HG03045 (cell line): ENCODE measurements at regions not wholly inside any gene's neighbourhood (a gene's known extent, or its start where the extent isn't known, plus 50 kb on each side); places are given as distances from the start of the nearest gene placed in this dataset.

Experiments
- ATAC-seq: cut with Tn5 transposase; IDR thresholded peaks from one replicate; pipeline ENCODE4 v1.9.1; 2021; ENCODE audit warnings: mild to moderate bottlenecking, moderate library complexity; ENCODE audit not compliant: unreplicated experiment

DNA sequence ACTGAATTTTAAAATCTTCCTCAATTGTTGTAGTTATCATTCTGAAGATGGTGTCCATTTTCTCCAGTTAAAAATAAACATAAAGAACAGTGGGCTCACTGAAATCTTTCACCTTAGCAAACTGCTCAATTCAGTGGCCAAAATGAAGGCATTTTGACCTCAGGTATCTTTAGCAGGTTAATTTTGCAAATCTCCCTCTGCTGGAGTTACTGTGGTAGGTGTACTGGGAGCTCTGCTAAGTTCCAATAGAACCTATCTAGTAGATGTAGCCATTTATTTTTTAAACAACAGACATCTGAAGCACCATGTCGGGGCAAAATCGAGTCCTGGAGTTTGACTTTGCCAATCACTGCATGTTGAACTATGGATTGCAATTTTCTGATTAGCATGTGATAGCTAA lies 177.1 kb downstream of the IRS1 start:
- ATAC-seq = no peak

GRCh38 chr2:226620176-226620575 lies 179.4 kb downstream of the IRS1 start:
- ATAC-seq = no peak

GRCh38 chr2:226619707-226620106 lies 179.9 kb downstream of the IRS1 start:
- no peak for ATAC-seq

DNA sequence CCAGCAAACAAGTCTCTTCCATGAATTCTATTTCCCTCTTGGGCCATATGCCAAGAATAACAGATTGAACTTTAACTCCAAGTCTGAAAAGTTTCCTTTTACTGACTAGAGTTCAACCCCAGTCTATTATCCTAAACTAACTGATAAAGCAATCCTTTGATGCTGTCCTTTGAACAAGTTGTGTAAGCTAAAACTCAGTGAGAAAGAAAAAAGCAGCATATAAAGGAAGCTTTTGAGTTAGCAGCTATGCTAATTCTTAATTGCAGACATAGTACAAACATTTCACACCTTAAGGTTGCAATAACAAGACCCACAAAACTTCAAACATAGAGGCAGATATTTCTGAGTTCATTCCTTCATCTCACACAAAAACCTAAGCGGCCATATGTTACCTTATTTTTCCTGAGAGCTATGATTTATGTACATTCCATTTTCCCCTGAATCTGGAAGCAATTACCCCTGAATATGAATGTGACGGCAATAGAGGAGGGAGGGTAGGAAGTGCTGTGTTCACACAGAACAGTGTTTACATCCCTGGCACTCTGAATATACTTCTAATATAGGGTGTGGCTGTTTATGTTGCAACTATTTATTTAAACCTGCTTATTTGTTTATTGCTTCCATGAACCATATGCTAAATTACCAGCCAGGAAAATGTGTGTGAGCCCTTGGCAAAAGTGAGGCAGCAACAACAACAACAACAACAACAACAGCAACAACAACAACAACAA lies 180.6 kb downstream of the IRS1 start:
- no peak for ATAC-seq

DNA sequence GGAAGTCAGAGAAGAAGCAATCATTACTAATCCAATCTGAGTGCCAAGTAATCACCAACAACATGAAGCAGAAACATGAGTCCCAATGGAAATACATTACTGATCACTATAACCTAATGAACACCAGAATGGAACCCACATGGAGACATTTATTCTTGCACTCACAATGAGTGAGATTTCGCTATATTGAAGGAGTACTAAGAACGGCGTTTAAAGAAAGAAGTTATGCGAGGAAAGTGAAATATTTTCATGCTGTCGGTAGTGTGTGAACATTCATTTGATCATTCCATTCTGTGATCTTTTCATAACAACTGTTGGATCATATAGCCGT lies 181.1 kb downstream of the IRS1 start:
- no peak for ATAC-seq

DNA sequence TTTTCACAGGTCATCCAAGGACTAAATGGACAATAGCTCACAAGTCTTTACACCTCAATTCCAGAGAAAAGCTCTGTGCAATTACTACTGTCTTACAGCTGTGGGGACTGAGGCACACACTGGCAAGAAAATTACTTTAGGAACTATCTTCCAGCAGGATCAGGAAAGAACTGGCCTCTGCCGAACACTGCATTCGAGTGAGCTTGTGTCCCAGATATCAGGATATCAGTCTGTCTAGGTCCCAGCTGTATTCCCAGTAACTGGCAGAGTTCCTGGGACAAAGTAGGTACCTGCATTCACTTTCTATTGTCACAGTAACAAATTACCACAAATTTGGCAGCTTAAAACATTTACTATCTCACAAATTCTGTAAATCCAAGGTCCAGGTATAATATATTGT lies 183.7 kb downstream of the IRS1 start:
- ATAC-seq = no peak

- no peak for ATAC-seq
Measured at GRCh38 chr2:226611944-226612318, 187.7 kb downstream of the IRS1 start.

- no peak for ATAC-seq
Measured at GRCh38 chr2:226611196-226611943, 188.2 kb downstream of the IRS1 start.

GRCh38 chr2:226609366-226609765 lies 190.3 kb downstream of the IRS1 start:
- no peak for ATAC-seq

- ATAC-seq = no peak
Measured at GRCh38 chr2:226608451-226608850, 191.2 kb downstream of the IRS1 start.

- no peak for ATAC-seq
Measured at GRCh38 chr2:226607379-226607778, 192.2 kb downstream of the IRS1 start.

GRCh38 chr2:226605642-226606041 lies 194.0 kb downstream of the IRS1 start:
- no peak for ATAC-seq

GRCh38 chr2:226603606-226604005 lies 196.0 kb downstream of the IRS1 start:
- ATAC-seq = no peak

- no peak for ATAC-seq
Measured at GRCh38 chr2:226601881-226602662, 197.5 kb downstream of the IRS1 start.

- no peak for ATAC-seq
Measured at GRCh38 chr2:226600802-226601201, 198.8 kb downstream of the IRS1 start.

DNA sequence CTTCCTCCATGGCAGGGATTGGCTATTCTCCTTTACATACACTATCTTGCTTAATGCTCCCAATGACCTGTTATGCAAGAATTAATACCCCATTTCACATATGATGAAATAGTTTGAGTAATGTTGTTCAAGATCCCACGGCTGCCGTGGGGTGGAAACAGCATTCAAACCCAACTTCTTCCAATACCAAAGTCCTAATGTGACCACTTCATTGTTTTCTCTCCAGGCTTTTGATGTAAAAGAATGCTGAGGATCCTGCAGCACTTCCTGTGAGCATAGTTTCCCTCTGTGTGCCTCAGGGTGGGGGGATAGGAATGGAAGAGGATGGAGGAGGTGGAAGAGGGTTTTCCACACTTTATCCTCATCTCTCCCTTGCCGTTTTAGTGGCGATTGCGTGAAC lies 199.4 kb downstream of the IRS1 start:
- no peak for ATAC-seq

DNA sequence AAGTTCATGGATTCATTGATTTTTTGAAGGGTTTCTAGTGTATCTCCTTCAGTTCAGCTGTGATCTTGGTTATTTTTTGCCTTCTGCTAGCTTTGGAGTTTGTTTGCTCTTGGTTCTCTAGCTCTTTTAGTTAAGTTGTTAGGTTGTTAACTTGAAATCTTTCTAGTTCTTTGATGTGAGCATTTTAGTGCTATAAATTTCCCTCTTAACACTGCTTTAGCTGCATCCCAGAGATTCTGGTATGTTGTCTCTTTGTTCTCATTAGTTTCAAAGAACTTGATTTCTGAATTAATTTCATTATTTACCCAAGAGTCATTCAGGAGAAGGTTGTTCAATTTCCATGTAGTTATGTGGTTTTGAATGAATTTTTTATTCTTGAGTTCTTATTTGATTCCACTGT lies 210.6 kb downstream of the IRS1 start:
- ATAC-seq = no peak

DNA sequence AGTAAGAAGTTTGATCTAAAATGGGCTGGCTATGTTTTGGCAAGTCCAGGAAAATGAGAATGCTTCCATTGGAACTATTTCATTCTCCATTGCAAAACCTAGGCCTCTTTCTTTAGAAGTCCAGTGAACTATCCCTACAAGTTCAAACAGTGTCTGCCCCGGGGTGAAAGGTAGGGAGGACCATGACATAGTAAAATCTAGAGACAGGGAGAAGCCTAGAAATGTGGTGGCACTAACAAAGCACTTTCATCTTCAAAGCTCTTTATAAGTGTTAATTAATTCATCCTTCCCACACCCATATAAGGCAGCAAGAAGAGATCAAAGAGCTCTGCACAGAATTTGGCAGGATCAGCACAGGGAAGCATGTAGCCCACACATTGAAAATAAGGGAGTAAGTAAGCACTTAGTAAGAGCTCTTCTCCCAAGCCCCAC lies 214.5 kb downstream of the IRS1 start:
- ATAC-seq = no peak

- ATAC-seq = no peak
Measured at GRCh38 chr2:226584518-226585055, 215.0 kb downstream of the IRS1 start.

GRCh38 chr2:226583715-226584114 lies 215.9 kb downstream of the IRS1 start:
- ATAC-seq = no peak

GRCh38 chr2:226581661-226582060 lies 218.0 kb downstream of the IRS1 start:
- no peak for ATAC-seq

- ATAC-seq = no peak
Measured at GRCh38 chr2:226581004-226581403, 218.6 kb downstream of the IRS1 start.
